Karpas-422 (cell line): ENCODE measurements at regions not wholly inside any gene's neighbourhood (a gene's known extent, or its start where the extent isn't known, plus 50 kb on each side); places are given as distances from the start of the nearest gene placed in this dataset.

Experiments
- DNase-seq: peaks from one replicate; pipeline ENCODE4 v3.0.0-alpha.2; 2015
- H2AFZ ChIP-seq: fragments of 200-600 bp; sonication (generic); 2 replicates; pipeline ENCODE4 v1.6.1; 2014; ENCODE audit warnings: antibody characterized with exemption, low read length, mixed read lengths
- H3K27ac ChIP-seq: fragments of 200-600 bp; sonication (generic); 2 replicates; pipeline ENCODE4 v1.5.1; 2014; ENCODE audit warnings: mild to moderate bottlenecking, low read length, moderate library complexity
- H3K27me3 ChIP-seq: fragments of 200-600 bp; sonication (generic); 2 replicates; pipeline ENCODE4 v1.6.1; 2014; ENCODE audit warnings: low read length, mixed read lengths
- H3K36me3 ChIP-seq: fragments of 200-600 bp; sonication (generic); 2 replicates; pipeline ENCODE4 v1.6.1; 2014; ENCODE audit warnings: low read length, mixed read lengths; ENCODE audit not compliant: insufficient read depth
- H3K4me1 ChIP-seq: fragments of 200-600 bp; sonication (generic); 2 replicates; pipeline ENCODE4 v1.6.1; 2014; ENCODE audit warnings: mild to moderate bottlenecking, low read length, mixed read lengths
- H3K4me2 ChIP-seq: fragments of 200-600 bp; sonication (generic); 2 replicates; pipeline ENCODE4 v1.6.1; 2014; ENCODE audit warnings: low read length, low read depth, mild to moderate bottlenecking; ENCODE audit not compliant: poor library complexity, severe bottlenecking
- H3K4me3 ChIP-seq: fragments of 200-600 bp; sonication (generic); 2 replicates; pipeline ENCODE4 v1.5.1; 2014; ENCODE audit warnings: mild to moderate bottlenecking, antibody characterized with exemption, low read length, mixed read lengths
- H3K79me2 ChIP-seq: fragments of 200-600 bp; sonication (generic); 2 replicates; pipeline ENCODE4 v1.6.1; 2014; ENCODE audit warnings: mild to moderate bottlenecking, low read length, mixed read lengths
- H3K9ac ChIP-seq: fragments of 200-600 bp; sonication (generic); 2 replicates; pipeline ENCODE4 v1.6.0; 2014; ENCODE audit warnings: low read length
- H3K9me2 ChIP-seq: fragments of 200-600 bp; sonication (generic), shearing (Covaris generic); replicated peaks from 2 replicates; pipeline ENCODE4 v1.6.0; 2014; ENCODE audit warnings: mild to moderate bottlenecking, low read length, moderate library complexity; ENCODE audit not compliant: insufficient read depth
- H3K9me3 ChIP-seq: fragments of 300-700, 200-600 bp; sonication (generic); 2 replicates; pipeline ENCODE4 v1.6.1; 2014; ENCODE audit warnings: low read length, mixed read lengths
- H4K20me1 ChIP-seq: fragments of 200-600 bp; sonication (generic); 2 replicates; pipeline ENCODE4 v1.6.1; 2014; ENCODE audit warnings: mild to moderate bottlenecking, antibody characterized with exemption, low read length, low read depth; ENCODE audit not compliant: insufficient read depth

GRCh38 chr2:2610751-2611150 is 279.7 kb upstream of the MYT1L start:
- Histone ChIP-seq H3K9ac (no peak overlapping the region), H3K27ac (no peak overlapping the region), H3K4me3 (no peak overlapping the region), H2AFZ (no peak overlapping the region), H3K9me2 (no peaks in the 10 kb centered on the region), H3K9me3 (no peaks in the 10 kb centered on the region), H3K36me3 (no peaks in the 10 kb centered on the region), H3K4me1 (peaks cover 2% of the 10 kb centered on the region), H3K27me3 (no peaks in the 10 kb centered on the region), H3K4me2 (no peak overlapping the region), H3K79me2 (no peaks in the 10 kb centered on the region), H4K20me1 (no peaks in the 10 kb centered on the region)
- no peak for DNase-seq

GRCh38 chr2:2600366-2600765 is 269.3 kb upstream of the MYT1L start:
- Histone ChIP-seq H2AFZ (no peak overlapping the region), H3K4me1 (no peaks in the 10 kb centered on the region), H3K36me3 (no peaks in the 10 kb centered on the region), H3K4me3 (no peak overlapping the region), H3K27ac (no peak overlapping the region), H3K79me2 (no peaks in the 10 kb centered on the region), H4K20me1 (no peaks in the 10 kb centered on the region), H3K4me2 (no peak overlapping the region), H3K27me3 (no peaks in the 10 kb centered on the region), H3K9me3 (no peaks in the 10 kb centered on the region), H3K9me2 (no peaks in the 10 kb centered on the region), H3K9ac (no peak overlapping the region)
- DNase-seq, result no peak

- H3K36me3 ChIP-seq, result no peaks in the 10 kb centered on the region
- no peaks in the 10 kb centered on the region for H3K79me2 ChIP-seq
- H3K27ac ChIP-seq, result no peak overlapping the region
- H4K20me1 ChIP-seq, result no peaks in the 10 kb centered on the region
- no peaks in the 10 kb centered on the region for H3K4me1 ChIP-seq
- H2AFZ ChIP-seq, result no peak overlapping the region
- H3K9ac ChIP-seq, result no peak overlapping the region
- no peaks in the 10 kb centered on the region for H3K9me3 ChIP-seq
- no peak overlapping the region for H3K4me2 ChIP-seq
- no peak overlapping the region for H3K4me3 ChIP-seq
- no peaks in the 10 kb centered on the region for H3K27me3 ChIP-seq
- no peaks in the 10 kb centered on the region for H3K9me2 ChIP-seq
- DNase-seq, result no peak
Observed at GRCh38 chr2:2599441-2599840, 268.4 kb upstream of the MYT1L start.

GRCh38 chr2:2597712-2598111 is 266.6 kb upstream of the MYT1L start:
- no peak overlapping the region for H3K4me2 ChIP-seq
- no peaks in the 10 kb centered on the region for H3K36me3 ChIP-seq
- H3K79me2 ChIP-seq, result no peaks in the 10 kb centered on the region
- H3K9ac ChIP-seq, result no peak overlapping the region
- H3K9me2 ChIP-seq, result no peaks in the 10 kb centered on the region
- no peaks in the 10 kb centered on the region for H3K27me3 ChIP-seq
- no peak overlapping the region for H3K4me3 ChIP-seq
- H3K27ac ChIP-seq, result no peak overlapping the region
- DNase-seq, result no peak
- H3K9me3 ChIP-seq, result no peaks in the 10 kb centered on the region
- no peaks in the 10 kb centered on the region for H3K4me1 ChIP-seq
- H4K20me1 ChIP-seq, result no peaks in the 10 kb centered on the region
- H2AFZ ChIP-seq, result no peak overlapping the region

GRCh38 chr2:2591542-2591940 is 260.5 kb upstream of the MYT1L start:
- H3K9ac ChIP-seq, result no peak overlapping the region
- no peaks in the 10 kb centered on the region for H3K36me3 ChIP-seq
- no peak overlapping the region for H3K4me2 ChIP-seq
- no peaks in the 10 kb centered on the region for H3K27me3 ChIP-seq
- no peaks in the 10 kb centered on the region for H3K79me2 ChIP-seq
- H3K4me1 ChIP-seq, result no peaks in the 10 kb centered on the region
- H3K4me3 ChIP-seq, result no peak overlapping the region
- H3K9me3 ChIP-seq, result no peaks in the 10 kb centered on the region
- no peaks in the 10 kb centered on the region for H4K20me1 ChIP-seq
- H2AFZ ChIP-seq, result no peak overlapping the region
- DNase-seq, result no peak
- H3K27ac ChIP-seq, result no peak overlapping the region
- H3K9me2 ChIP-seq, result no peaks in the 10 kb centered on the region

- no peak overlapping the region for H3K4me3 ChIP-seq
Observed at GRCh38 chr2:2590841-2591541, 259.9 kb upstream of the MYT1L start.

GRCh38 chr2:2590141-2590540 is 259.1 kb upstream of the MYT1L start:
- no peaks in the 10 kb centered on the region for H3K27me3 ChIP-seq
- no peaks in the 10 kb centered on the region for H4K20me1 ChIP-seq
- H2AFZ ChIP-seq, result no peak overlapping the region
- no peaks in the 10 kb centered on the region for H3K9me2 ChIP-seq
- no peak overlapping the region for H3K4me3 ChIP-seq
- H3K79me2 ChIP-seq, result no peaks in the 10 kb centered on the region
- no peaks in the 10 kb centered on the region for H3K9me3 ChIP-seq
- H3K27ac ChIP-seq, result no peak overlapping the region
- DNase-seq, result no peak
- H3K9ac ChIP-seq, result no peak overlapping the region
- H3K36me3 ChIP-seq, result no peaks in the 10 kb centered on the region
- no peaks in the 10 kb centered on the region for H3K4me1 ChIP-seq
- H3K4me2 ChIP-seq, result no peak overlapping the region

More at GRCh38 chr2:2590841-2591541, 259.9 kb upstream of the MYT1L start:
- no peak overlapping the region for H2AFZ ChIP-seq
- no peak overlapping the region for H3K4me2 ChIP-seq
- no peaks in the 10 kb centered on the region for H3K9me2 ChIP-seq
- H3K27ac ChIP-seq, result no peak overlapping the region
- no peaks in the 10 kb centered on the region for H4K20me1 ChIP-seq
- no peaks in the 10 kb centered on the region for H3K36me3 ChIP-seq
- no peaks in the 10 kb centered on the region for H3K27me3 ChIP-seq
- no peak overlapping the region for H3K9ac ChIP-seq
- no peaks in the 10 kb centered on the region for H3K79me2 ChIP-seq
- no peaks in the 10 kb centered on the region for H3K9me3 ChIP-seq
- no peak for DNase-seq
- no peaks in the 10 kb centered on the region for H3K4me1 ChIP-seq

GRCh38 chr2:2588777-2589176 is 257.7 kb upstream of the MYT1L start:
- Histone ChIP-seq H2AFZ (no peak overlapping the region), H3K27ac (no peak overlapping the region), H3K4me2 (no peak overlapping the region), H3K27me3 (no peaks in the 10 kb centered on the region), H4K20me1 (no peaks in the 10 kb centered on the region), H3K9me3 (no peaks in the 10 kb centered on the region), H3K79me2 (no peaks in the 10 kb centered on the region), H3K4me1 (no peaks in the 10 kb centered on the region), H3K9me2 (no peaks in the 10 kb centered on the region), H3K4me3 (no peak overlapping the region), H3K36me3 (no peaks in the 10 kb centered on the region), H3K9ac (no peak overlapping the region)
- no peak for DNase-seq
